ENCODE measurements at regions not wholly inside any gene's neighbourhood (a gene's known extent, or its start where the extent isn't known, plus 50 kb on each side); places are given as distances from the start of the nearest gene placed in this dataset.

DNA sequence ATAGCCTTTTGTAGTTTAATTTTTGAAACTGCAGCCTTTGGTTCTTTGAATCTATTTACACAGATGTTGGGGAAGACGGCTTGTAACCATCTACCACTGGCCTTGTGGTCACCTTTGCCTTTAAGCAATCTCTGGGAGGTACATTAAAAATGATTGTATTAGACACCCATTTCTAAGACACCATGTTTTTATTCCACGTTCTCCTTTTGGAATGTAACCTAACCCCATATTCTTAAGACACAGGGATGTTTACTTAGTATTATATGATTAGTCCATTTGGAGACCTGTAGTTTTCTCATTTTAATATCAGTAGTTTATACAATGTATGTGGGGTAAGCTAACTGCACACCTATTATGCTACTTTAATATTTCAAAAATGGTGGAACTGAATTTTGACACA, 175.1 kb upstream of the PLSCR5 start:
- no peak for DNase-seq (ENCODE audit: low spot score)
- H3K9me3 ChIP-seq (replicated peaks in 1 of 2; ENCODE audit: control insufficient read depth in 2 of 2, insufficient read depth in 1 of 2, low read depth in 1 of 2, low read length in 2 of 2): no peaks in the 10 kb centered on the region
- no peaks in the 10 kb centered on the region for H3K36me3 ChIP-seq (replicated peaks in 1 of 2; ENCODE audit: control insufficient read depth in 2 of 2, insufficient read depth in 2 of 2, low read length in 2 of 2)
- WGBS, 2 donors (ENCODE audit: extremely low coverage in 2 of 2, insufficient read length in 2 of 2, insufficient replicate concordance in 1 of 2): no CpG with 5 or more reads among the region's 2 CpGs
- no peak overlapping the region for H4K8ac ChIP-seq (ENCODE audit: low read depth, low read length)
- no peak overlapping the region for H4K91ac ChIP-seq (ENCODE audit: low read depth, low read length, poor library complexity)
- no peak overlapping the region for H3K18ac ChIP-seq (ENCODE audit: low read length)
- no peak overlapping the region for H3K14ac ChIP-seq (ENCODE audit: low read length)
- no peak overlapping the region for H3K4me2 ChIP-seq (ENCODE audit: insufficient read depth, low read length, poor library complexity, severe bottlenecking)
- H3K79me1 ChIP-seq (ENCODE audit: low read depth, low read length): no peaks in the 10 kb centered on the region
- H3K4ac ChIP-seq (ENCODE audit: low read length): no peak overlapping the region
- no peak overlapping the region for H3K23ac ChIP-seq (ENCODE audit: low read depth, low read length, poor library complexity)
- H2BK12ac ChIP-seq (ENCODE audit: low read length): no peak overlapping the region
- no peaks in the 10 kb centered on the region for H3K27me3 ChIP-seq (ENCODE audit: control insufficient read depth in 3 of 3, insufficient read depth in 3 of 3, low read depth in 1 of 3, low read length in 3 of 3)
- H3K27ac ChIP-seq (replicated peaks; ENCODE audit: low read length): no peak overlapping the region
- no peak overlapping the region for H2AK5ac ChIP-seq (ENCODE audit: low read depth, low read length)
- no peak overlapping the region for H2BK15ac ChIP-seq (ENCODE audit: low read length)
- H3K4me3 ChIP-seq (ENCODE audit: low read length in 2 of 2): no peak overlapping the region
- no peak overlapping the region for H2BK5ac ChIP-seq (ENCODE audit: low read length)
- H2BK120ac ChIP-seq (ENCODE audit: low read depth, low read length): no peak overlapping the region
- H3K4me1 ChIP-seq (ENCODE audit: control insufficient read depth in 2 of 2, insufficient read depth in 1 of 2, low read depth in 1 of 2, low read length in 2 of 2): peaks cover 0 to 3% of the 10 kb centered on the region in 2 donors
- no peak overlapping the region for H2AFZ ChIP-seq (ENCODE audit: low read length)
- no peak overlapping the region for H3K9ac ChIP-seq (ENCODE audit: low read depth, low read length, poor library complexity)

DNA sequence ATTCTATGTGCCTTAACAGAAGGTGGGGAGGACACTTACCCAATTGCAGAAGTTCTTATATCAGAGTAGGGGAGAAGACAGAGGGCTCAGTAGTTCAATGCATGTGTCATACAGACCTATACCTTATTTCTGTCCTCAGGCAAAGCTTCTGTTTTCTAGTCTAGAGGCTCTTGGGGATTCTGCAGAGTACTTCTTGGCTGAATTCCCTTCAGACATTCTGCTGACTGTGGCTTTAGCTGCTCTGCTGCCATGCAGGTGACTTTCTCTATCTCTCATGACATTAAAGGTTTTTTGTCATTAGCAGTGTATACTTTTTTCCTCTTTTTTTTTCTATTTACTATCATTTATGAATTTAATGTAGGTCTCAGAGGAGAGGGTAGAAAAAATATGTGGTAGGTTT, 172.8 kb upstream of the PLSCR5 start:
- Histone ChIP-seq H2BK5ac (ENCODE audit: low read length) (no peak overlapping the region), H3K4me2 (ENCODE audit: insufficient read depth, low read length, poor library complexity, severe bottlenecking) (no peak overlapping the region), H3K27ac (replicated peaks; ENCODE audit: low read length) (no peak overlapping the region), H3K36me3 (replicated peaks in 1 of 2; ENCODE audit: control insufficient read depth in 2 of 2, insufficient read depth in 2 of 2, low read length in 2 of 2) (no peaks in the 10 kb centered on the region), H3K18ac (ENCODE audit: low read length) (no peak overlapping the region), H3K14ac (ENCODE audit: low read length) (no peak overlapping the region), H4K8ac (ENCODE audit: low read depth, low read length) (no peak overlapping the region), H4K91ac (ENCODE audit: low read depth, low read length, poor library complexity) (no peak overlapping the region), H3K9me3 (replicated peaks in 1 of 2; ENCODE audit: control insufficient read depth in 2 of 2, insufficient read depth in 1 of 2, low read depth in 1 of 2, low read length in 2 of 2) (no peaks in the 10 kb centered on the region), H3K4ac (ENCODE audit: low read length) (no peak overlapping the region), H3K23ac (ENCODE audit: low read depth, low read length, poor library complexity) (no peak overlapping the region), H2BK120ac (ENCODE audit: low read depth, low read length) (no peak overlapping the region), H2AFZ (ENCODE audit: low read length) (no peak overlapping the region), H3K79me1 (ENCODE audit: low read depth, low read length) (no peaks in the 10 kb centered on the region), H3K27me3 (ENCODE audit: control insufficient read depth in 3 of 3, insufficient read depth in 3 of 3, low read depth in 1 of 3, low read length in 3 of 3) (no peaks in the 10 kb centered on the region), H2BK12ac (ENCODE audit: low read length) (no peak overlapping the region), H3K4me1 (ENCODE audit: control insufficient read depth in 2 of 2, insufficient read depth in 1 of 2, low read depth in 1 of 2, low read length in 2 of 2) (peaks cover 0 to 3% of the 10 kb centered on the region in 2 donors), H3K4me3 (ENCODE audit: low read length in 2 of 2) (no peak overlapping the region), H2AK5ac (ENCODE audit: low read depth, low read length) (no peak overlapping the region), H3K9ac (ENCODE audit: low read depth, low read length, poor library complexity) (no peak overlapping the region), H2BK15ac (ENCODE audit: low read length) (no peak overlapping the region)
- DNase-seq (ENCODE audit: low spot score): no peak

DNA sequence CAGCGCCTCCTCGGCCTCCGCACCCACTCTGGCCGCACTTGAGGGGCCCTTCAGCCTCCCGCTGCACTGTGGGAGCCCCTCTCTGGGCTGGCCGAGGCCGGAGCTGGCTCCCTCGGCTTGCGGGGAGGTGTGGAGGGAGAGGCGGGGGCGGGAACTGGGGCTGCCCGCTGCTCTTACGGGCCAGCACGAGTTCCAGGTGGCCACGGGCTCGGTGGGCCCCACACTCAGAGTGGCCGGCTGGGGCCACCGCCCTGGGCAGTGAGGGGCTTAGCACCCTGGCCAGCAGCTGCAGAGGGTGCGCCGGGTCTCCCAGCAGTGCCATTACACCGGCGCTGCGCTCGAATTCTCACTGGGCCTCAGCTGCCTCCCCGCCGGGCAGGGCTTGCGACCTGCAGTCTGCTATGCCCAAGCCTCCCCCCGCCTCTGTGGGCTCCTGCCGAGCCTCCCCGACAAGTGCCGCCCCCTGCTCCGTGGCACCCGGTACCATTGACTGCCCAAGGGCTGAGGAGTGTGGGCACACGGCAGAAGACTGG, 167.1 kb upstream of the PLSCR5 start:
- Histone ChIP-seq H3K9me3 (replicated peaks in 1 of 2; ENCODE audit: control insufficient read depth in 2 of 2, insufficient read depth in 1 of 2, low read depth in 1 of 2, low read length in 2 of 2) (no peaks in the 10 kb centered on the region), H3K23ac (ENCODE audit: low read depth, low read length, poor library complexity) (peak overlapping the region; percentile 31), H4K91ac (ENCODE audit: low read depth, low read length, poor library complexity) (no peak overlapping the region), H3K36me3 (replicated peaks in 1 of 2; ENCODE audit: control insufficient read depth in 2 of 2, insufficient read depth in 2 of 2, low read length in 2 of 2) (no peaks in the 10 kb centered on the region), H3K9ac (ENCODE audit: low read depth, low read length, poor library complexity) (no peak overlapping the region), H2AFZ (ENCODE audit: low read length) (no peak overlapping the region), H3K18ac (ENCODE audit: low read length) (no peak overlapping the region), H3K4me2 (ENCODE audit: insufficient read depth, low read length, poor library complexity, severe bottlenecking) (no peak overlapping the region), H3K4ac (ENCODE audit: low read length) (no peak overlapping the region), H3K27me3 (ENCODE audit: control insufficient read depth in 3 of 3, insufficient read depth in 3 of 3, low read depth in 1 of 3, low read length in 3 of 3) (no peaks in the 10 kb centered on the region), H3K79me1 (ENCODE audit: low read depth, low read length) (no peaks in the 10 kb centered on the region), H2BK12ac (ENCODE audit: low read length) (peak overlapping the region; percentile 22), H3K14ac (ENCODE audit: low read length) (peak overlapping the region; percentile 71), H2BK5ac (ENCODE audit: low read length) (no peak overlapping the region), H2BK120ac (ENCODE audit: low read depth, low read length) (no peak overlapping the region), H3K27ac (replicated peaks; ENCODE audit: low read length) (no peak overlapping the region), H4K8ac (ENCODE audit: low read depth, low read length) (no peak overlapping the region), H2BK15ac (ENCODE audit: low read length) (no peak overlapping the region), H3K4me3 (ENCODE audit: low read length in 2 of 2) (no peak overlapping the region), H2AK5ac (ENCODE audit: low read depth, low read length) (no peak overlapping the region), H3K4me1 (ENCODE audit: control insufficient read depth in 2 of 2, insufficient read depth in 1 of 2, low read depth in 1 of 2, low read length in 2 of 2) (no peaks in the 10 kb centered on the region)
- no peak for DNase-seq (ENCODE audit: low spot score)
- no CpG with 5 or more reads among the region's 34 CpGs for WGBS, 2 donors (ENCODE audit: extremely low coverage in 2 of 2, insufficient read length in 2 of 2, insufficient replicate concordance in 1 of 2)

DNA sequence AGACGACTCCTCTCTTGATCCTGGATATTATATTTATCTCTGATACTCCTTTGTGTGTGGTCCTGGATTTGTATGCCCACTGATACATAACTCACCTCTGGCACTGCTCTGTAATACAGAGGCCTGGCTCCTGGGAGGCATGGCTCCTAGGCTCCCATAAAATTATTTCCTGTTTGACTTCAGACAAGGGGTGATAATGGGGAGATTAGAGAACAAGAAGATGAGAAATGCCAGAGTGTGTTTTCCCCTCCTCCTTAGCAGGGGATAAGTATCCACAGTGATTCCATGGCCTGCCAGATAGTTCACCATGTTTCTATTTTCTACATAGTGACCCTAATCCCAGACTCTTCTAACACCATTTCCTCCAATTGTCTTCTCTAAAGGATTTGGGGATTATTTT, 165.7 kb upstream of the PLSCR5 start:
- H3K14ac ChIP-seq (ENCODE audit: low read length): no peak overlapping the region
- no peaks in the 10 kb centered on the region for H3K4me1 ChIP-seq (ENCODE audit: control insufficient read depth in 2 of 2, insufficient read depth in 1 of 2, low read depth in 1 of 2, low read length in 2 of 2)
- no peaks in the 10 kb centered on the region for H3K9me3 ChIP-seq (replicated peaks in 1 of 2; ENCODE audit: control insufficient read depth in 2 of 2, insufficient read depth in 1 of 2, low read depth in 1 of 2, low read length in 2 of 2)
- no peak overlapping the region for H4K8ac ChIP-seq (ENCODE audit: low read depth, low read length)
- no CpG with 5 or more reads among the region's 1 CpG for WGBS, 2 donors (ENCODE audit: extremely low coverage in 2 of 2, insufficient read length in 2 of 2, insufficient replicate concordance in 1 of 2)
- H3K9ac ChIP-seq (ENCODE audit: low read depth, low read length, poor library complexity): no peak overlapping the region
- H3K79me1 ChIP-seq (ENCODE audit: low read depth, low read length): no peaks in the 10 kb centered on the region
- H3K27ac ChIP-seq (replicated peaks; ENCODE audit: low read length): no peak overlapping the region
- no peak overlapping the region for H3K18ac ChIP-seq (ENCODE audit: low read length)
- H3K4me3 ChIP-seq (ENCODE audit: low read length in 2 of 2): no peak overlapping the region
- H3K23ac ChIP-seq (ENCODE audit: low read depth, low read length, poor library complexity): no peak overlapping the region
- H2BK12ac ChIP-seq (ENCODE audit: low read length): no peak overlapping the region
- H4K91ac ChIP-seq (ENCODE audit: low read depth, low read length, poor library complexity): no peak overlapping the region
- H2BK5ac ChIP-seq (ENCODE audit: low read length): no peak overlapping the region
- no peak overlapping the region for H2AK5ac ChIP-seq (ENCODE audit: low read depth, low read length)
- no peak overlapping the region for H2BK120ac ChIP-seq (ENCODE audit: low read depth, low read length)
- DNase-seq (ENCODE audit: low spot score): no peak
- no peak overlapping the region for H3K4ac ChIP-seq (ENCODE audit: low read length)
- H3K36me3 ChIP-seq (replicated peaks in 1 of 2; ENCODE audit: control insufficient read depth in 2 of 2, insufficient read depth in 2 of 2, low read length in 2 of 2): no peaks in the 10 kb centered on the region
- H2BK15ac ChIP-seq (ENCODE audit: low read length): no peak overlapping the region
- no peak overlapping the region for H2AFZ ChIP-seq (ENCODE audit: low read length)
- no peaks in the 10 kb centered on the region for H3K27me3 ChIP-seq (ENCODE audit: control insufficient read depth in 3 of 3, insufficient read depth in 3 of 3, low read depth in 1 of 3, low read length in 3 of 3)
- no peak overlapping the region for H3K4me2 ChIP-seq (ENCODE audit: insufficient read depth, low read length, poor library complexity, severe bottlenecking)
